NCI-H460 (cell line): ENCODE measurements at regions not wholly inside any gene's neighbourhood (a gene's known extent, or its start where the extent isn't known, plus 50 kb on each side); places are given as distances from the start of the nearest gene placed in this dataset.
A peak's percentile ranks its signal among the peaks of the same experiment; 100 is the strongest.

Source experiments
- DNase-seq: peaks from one replicate; pipeline ENCODE4 v3.0.0-alpha.2; 2016; ENCODE audit warnings: low read depth; ENCODE audit errors: extremely low read depth

- DNase-seq = no peak
These were observed 82.1 kb upstream of the RASGRP1 start for GRCh38 chr15:38646716-38647115.

GRCh38 chr15:38647683-38648082, 83.1 kb upstream of the RASGRP1 start:
- DNase-seq = peak; percentile 3

GRCh38 chr15:38648121-38648843, 83.7 kb upstream of the RASGRP1 start:
- no peak for DNase-seq

GRCh38 chr15:38650384-38650783, 85.8 kb upstream of the RASGRP1 start:
- DNase-seq = no peak

GRCh38 chr15:38650936-38651327, 86.3 kb upstream of the RASGRP1 start:
- no peak for DNase-seq

GRCh38 chr15:38651328-38652038, 86.9 kb upstream of the RASGRP1 start:
- DNase-seq = no peak

- no peak for DNase-seq
These were observed 87.7 kb upstream of the RASGRP1 start for GRCh38 chr15:38652183-38652794.

GRCh38 chr15:38652998-38653397, 88.4 kb upstream of the RASGRP1 start:
- no peak for DNase-seq

GRCh38 chr15:38658431-38658830, 93.8 kb upstream of the RASGRP1 start:
- no peak for DNase-seq

GRCh38 chr15:38660738-38661137, 96.1 kb upstream of the RASGRP1 start:
- DNase-seq = no peak

- DNase-seq = no peak
These were observed 97.6 kb upstream of the RASGRP1 start for GRCh38 chr15:38662033-38662802.

GRCh38 chr15:38662805-38663204, 98.2 kb upstream of the RASGRP1 start:
- DNase-seq = no peak

GRCh38 chr15:38665586-38666305, 101.1 kb upstream of the RASGRP1 start:
- DNase-seq = no peak

- DNase-seq = no peak
These were observed 102.4 kb upstream of the RASGRP1 start for GRCh38 chr15:38666865-38667510.

- DNase-seq = no peak
These were observed 103.6 kb upstream of the RASGRP1 start for GRCh38 chr15:38667890-38668850.

- no peak for DNase-seq
These were observed 104.3 kb upstream of the RASGRP1 start for GRCh38 chr15:38668898-38669391.

- DNase-seq = no peak
These were observed 105.8 kb upstream of the RASGRP1 start for GRCh38 chr15:38670128-38671005.

- no peak for DNase-seq
These were observed 106.4 kb upstream of the RASGRP1 start for GRCh38 chr15:38671006-38671387.
